Progenitor cell of endocrine pancreas (in vitro differentiated cells): ENCODE measurements at regions not wholly inside any gene's neighbourhood (a gene's known extent, or its start where the extent isn't known, plus 50 kb on each side); places are given as distances from the start of the nearest gene placed in this dataset.

Experiments
- DNase-seq: peaks from one replicate; pipeline ENCODE4 v3.0.0; 2021; ENCODE audit warnings: low spot score; ENCODE audit not compliant: unreplicated experiment
- H3K27ac Mint-ChIP-seq: 2 replicates; pipeline ENCODE4 v1.8.0; 2021; ENCODE audit warnings: mild to moderate bottlenecking, moderate library complexity, mixed read lengths
- H3K27me3 Mint-ChIP-seq: 2 replicates; pipeline ENCODE4 v1.8.0; 2021; ENCODE audit warnings: mixed read lengths
- H3K36me3 Mint-ChIP-seq: 2 replicates; pipeline ENCODE4 v1.8.0; 2022; ENCODE audit warnings: mixed read lengths; ENCODE audit not compliant: insufficient read depth
- H3K4me1 Mint-ChIP-seq: 2 replicates; pipeline ENCODE4 v1.8.0; 2021; ENCODE audit warnings: low read depth, mixed read lengths
- H3K4me3 Mint-ChIP-seq: 2 replicates; pipeline ENCODE4 v1.8.0; 2021; ENCODE audit warnings: low read depth, mild to moderate bottlenecking, moderate library complexity, mixed read lengths
- H3K9me3 Mint-ChIP-seq: 2 replicates; pipeline ENCODE4 v1.8.0; 2021; ENCODE audit warnings: low read depth, mixed read lengths
- CTCF ChIP-seq: fragments of 200-600 bp; sonication (generic); IDR thresholded peaks from one replicate; pipeline ENCODE4 v1.5.0; 2021; ENCODE audit warnings: antibody characterized with exemption, mild to moderate bottlenecking; ENCODE audit not compliant: unreplicated experiment

DNA sequence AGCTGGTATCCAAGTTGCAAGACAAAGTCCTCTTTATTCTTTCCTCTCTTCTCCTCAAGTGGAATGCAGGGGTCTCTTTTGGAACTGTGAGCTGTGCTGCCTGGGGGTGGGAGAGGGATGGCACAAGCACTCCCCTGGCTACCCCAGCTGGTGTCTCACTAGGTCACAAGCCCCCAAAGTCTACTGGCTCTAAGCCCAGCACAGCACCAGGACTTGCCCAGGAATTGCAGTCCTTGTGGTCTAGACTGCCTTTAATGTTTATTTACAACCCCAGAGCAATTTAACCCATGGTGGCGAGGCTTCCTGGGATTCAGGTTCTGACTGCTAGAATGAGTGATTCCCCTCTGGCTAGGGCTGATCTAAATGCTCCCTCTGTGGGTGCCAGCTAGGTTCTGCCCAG lies 199.0 kb upstream of the STK17B start:
- no peak for DNase-seq

GRCh38 chr2:196372276-196372809 lies 201.0 kb upstream of the STK17B start:
- Mint-ChIP-seq H3K4me1 (no peaks in the 10 kb centered on the region), H3K27me3 (no peaks in the 10 kb centered on the region), H3K36me3 (peaks cover 3% of the 10 kb centered on the region), H3K9me3 (peaks cover 12% of the 10 kb centered on the region), H3K4me3 (no peak overlapping the region), H3K27ac (no peak overlapping the region)
- no peak for DNase-seq
- no peak for TF ChIP-seq CTCF

More for the DNA sequence above, 199.0 kb upstream of the STK17B start:
- Mint-ChIP-seq H3K27me3 (no peaks in the 10 kb centered on the region), H3K9me3 (peaks cover 12% of the 10 kb centered on the region), H3K36me3 (peaks cover 3% of the 10 kb centered on the region), H3K27ac (no peak overlapping the region), H3K4me1 (peaks cover 2% of the 10 kb centered on the region), H3K4me3 (no peak overlapping the region)
- no peak for TF ChIP-seq CTCF

DNA sequence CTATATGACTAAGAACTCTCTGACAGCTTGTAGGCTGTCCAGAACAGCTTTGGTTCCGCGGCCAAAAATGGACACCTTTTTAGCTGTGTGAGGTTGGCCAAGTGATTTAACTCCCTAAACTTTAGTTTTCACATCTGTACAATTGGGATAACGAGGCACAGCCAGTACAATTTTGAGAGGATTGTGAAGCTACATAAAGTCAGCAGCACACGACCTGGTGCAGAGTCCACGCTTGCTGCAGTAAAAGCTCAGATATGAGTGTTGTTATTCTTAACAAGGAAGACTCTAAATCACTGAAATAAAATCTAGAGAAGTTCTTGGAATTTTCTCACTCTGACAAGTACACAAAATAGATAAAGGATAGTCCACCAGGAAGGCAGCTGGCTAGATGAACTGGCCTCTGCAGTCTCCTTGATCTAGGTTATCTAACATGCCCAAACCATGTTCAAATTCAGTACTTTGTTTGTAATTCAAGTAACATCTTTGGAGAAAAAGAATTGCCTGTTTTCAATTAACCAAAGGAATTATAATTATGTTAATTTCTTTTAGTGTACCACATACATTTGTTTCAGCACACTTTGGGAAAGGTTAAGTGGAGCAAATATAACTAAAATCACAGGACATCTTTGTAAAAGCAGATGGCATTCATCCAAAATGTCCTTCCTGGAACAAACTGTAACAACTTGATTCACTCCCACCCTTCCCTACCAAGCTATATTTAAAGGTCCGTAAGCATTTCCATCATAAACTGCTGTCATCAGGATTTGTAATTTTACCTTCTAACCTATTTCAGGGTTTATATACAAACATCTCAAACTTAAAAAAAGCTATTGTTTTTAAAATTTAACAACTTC lies 201.7 kb upstream of the STK17B start:
- H3K36me3 Mint-ChIP-seq, result peaks cover 3% of the 10 kb centered on the region
- H3K4me3 Mint-ChIP-seq, result no peak overlapping the region
- no peak for TF ChIP-seq CTCF
- DNase-seq, result no peak
- no peaks in the 10 kb centered on the region for H3K27me3 Mint-ChIP-seq
- peaks cover 7% of the 10 kb centered on the region for H3K9me3 Mint-ChIP-seq
- H3K27ac Mint-ChIP-seq, result no peak overlapping the region
- H3K4me1 Mint-ChIP-seq, result no peaks in the 10 kb centered on the region

GRCh38 chr2:196376984-196377877 lies 205.9 kb upstream of the STK17B start:
- Mint-ChIP-seq H3K4me3 (no peak overlapping the region), H3K4me1 (no peaks in the 10 kb centered on the region), H3K36me3 (no peaks in the 10 kb centered on the region), H3K9me3 (no peaks in the 10 kb centered on the region), H3K27ac (no peak overlapping the region), H3K27me3 (no peaks in the 10 kb centered on the region)
- DNase-seq, result no peak
- no peak for TF ChIP-seq CTCF

GRCh38 chr2:196379600-196379999 lies 208.2 kb upstream of the STK17B start:
- no peak overlapping the region for H3K4me3 Mint-ChIP-seq
- H3K27ac Mint-ChIP-seq, result no peak overlapping the region
- H3K36me3 Mint-ChIP-seq, result no peaks in the 10 kb centered on the region
- no peaks in the 10 kb centered on the region for H3K9me3 Mint-ChIP-seq
- DNase-seq, result no peak
- no peaks in the 10 kb centered on the region for H3K27me3 Mint-ChIP-seq
- TF ChIP-seq CTCF, result no peak
- H3K4me1 Mint-ChIP-seq, result no peaks in the 10 kb centered on the region
